BLaER1 (cell line): ENCODE measurements at regions not wholly inside any gene's neighbourhood (a gene's known extent, or its start where the extent isn't known, plus 50 kb on each side); places are given as distances from the start of the nearest gene placed in this dataset.

Experiments used
- H3K27ac ChIP-seq: shearing (Covaris generic); formaldehyde crosslinking; 2 replicates; pipeline ENCODE4 v1.8.1; 2022
- H3K27me3 ChIP-seq: shearing (Covaris generic); formaldehyde crosslinking; 2 replicates; pipeline ENCODE4 v1.8.1; 2022
- H3K36me3 ChIP-seq: shearing (Covaris generic); formaldehyde crosslinking; 2 replicates; pipeline ENCODE4 v1.8.1; 2022
- H3K4me1 ChIP-seq: shearing (Covaris generic); formaldehyde crosslinking; 2 replicates; pipeline ENCODE4 v1.8.1; 2022
- H3K4me2 ChIP-seq: shearing (Covaris generic); formaldehyde crosslinking; 2 replicates; pipeline ENCODE4 v1.8.1; 2022
- H3K4me3 ChIP-seq: shearing (Covaris generic); formaldehyde crosslinking; 2 replicates; pipeline ENCODE4 v1.8.1; 2022
- H3K9ac ChIP-seq: shearing (Covaris generic); formaldehyde crosslinking; 2 replicates; pipeline ENCODE4 v1.8.1; 2022
- H3K9me3 ChIP-seq: shearing (Covaris generic); formaldehyde crosslinking; 2 replicates; pipeline ENCODE4 v1.8.1; 2022
- H4K20me1 ChIP-seq: shearing (Covaris generic); formaldehyde crosslinking; 2 replicates; pipeline ENCODE4 v1.8.1; 2022
- Cebpa-rat ChIP-seq: shearing (Covaris generic); IDR thresholded peaks from 2 replicates; pipeline ENCODE4 v1.8.1; 2022

GRCh38 chr5:20230010-20230409 lies 242.0 kb upstream of the CDH18 start:
- H3K9me3 ChIP-seq, result no peaks in the 10 kb centered on the region
- H3K27ac ChIP-seq, result no peak overlapping the region
- H3K4me1 ChIP-seq, result no peaks in the 10 kb centered on the region
- H3K9ac ChIP-seq, result no peak overlapping the region
- H3K27me3 ChIP-seq, result no peaks in the 10 kb centered on the region
- no peak for TF ChIP-seq Cebpa-rat
- H3K4me3 ChIP-seq, result no peak overlapping the region
- H4K20me1 ChIP-seq, result no peaks in the 10 kb centered on the region
- H3K36me3 ChIP-seq, result no peaks in the 10 kb centered on the region
- H3K4me2 ChIP-seq, result no peak overlapping the region

- no peak for TF ChIP-seq Cebpa-rat
- Histone ChIP-seq H3K27me3 (no peaks in the 10 kb centered on the region), H3K4me3 (no peak overlapping the region), H4K20me1 (no peaks in the 10 kb centered on the region), H3K36me3 (no peaks in the 10 kb centered on the region), H3K27ac (no peak overlapping the region), H3K4me1 (no peaks in the 10 kb centered on the region), H3K4me2 (no peak overlapping the region), H3K9ac (no peak overlapping the region), H3K9me3 (no peaks in the 10 kb centered on the region)
Measured at GRCh38 chr5:20229303-20230005, 241.5 kb upstream of the CDH18 start.

- TF ChIP-seq Cebpa-rat, result no peak
- Histone ChIP-seq H3K9ac (no peak overlapping the region), H3K27me3 (no peaks in the 10 kb centered on the region), H3K4me3 (no peak overlapping the region), H3K36me3 (no peaks in the 10 kb centered on the region), H3K27ac (no peak overlapping the region), H3K4me2 (no peak overlapping the region), H3K9me3 (no peaks in the 10 kb centered on the region), H3K4me1 (no peaks in the 10 kb centered on the region), H4K20me1 (no peaks in the 10 kb centered on the region)
Measured at GRCh38 chr5:20224966-20225365, 237.0 kb upstream of the CDH18 start.

GRCh38 chr5:20224046-20224445 lies 236.0 kb upstream of the CDH18 start:
- no peak for TF ChIP-seq Cebpa-rat
- no peak overlapping the region for H3K4me2 ChIP-seq

GRCh38 chr5:20223451-20223850 lies 235.5 kb upstream of the CDH18 start:
- H3K27ac ChIP-seq, result no peak overlapping the region
- no peaks in the 10 kb centered on the region for H3K36me3 ChIP-seq
- H3K4me2 ChIP-seq, result no peak overlapping the region
- no peak for TF ChIP-seq Cebpa-rat
- H4K20me1 ChIP-seq, result no peaks in the 10 kb centered on the region
- H3K4me3 ChIP-seq, result no peak overlapping the region
- no peaks in the 10 kb centered on the region for H3K27me3 ChIP-seq
- H3K4me1 ChIP-seq, result no peaks in the 10 kb centered on the region
- no peaks in the 10 kb centered on the region for H3K9me3 ChIP-seq
- H3K9ac ChIP-seq, result no peak overlapping the region

More at GRCh38 chr5:20224046-20224445, 236.0 kb upstream of the CDH18 start:
- Histone ChIP-seq H4K20me1 (no peaks in the 10 kb centered on the region), H3K27ac (no peak overlapping the region), H3K27me3 (no peaks in the 10 kb centered on the region), H3K9me3 (no peaks in the 10 kb centered on the region), H3K9ac (no peak overlapping the region), H3K4me3 (no peak overlapping the region), H3K36me3 (no peaks in the 10 kb centered on the region), H3K4me1 (no peaks in the 10 kb centered on the region)

- H3K4me3 ChIP-seq, result no peak overlapping the region
- no peaks in the 10 kb centered on the region for H3K4me1 ChIP-seq
- no peak overlapping the region for H3K27ac ChIP-seq
- no peak for TF ChIP-seq Cebpa-rat
- H3K4me2 ChIP-seq, result no peak overlapping the region
- H3K9ac ChIP-seq, result no peak overlapping the region
- no peaks in the 10 kb centered on the region for H3K9me3 ChIP-seq
- H3K27me3 ChIP-seq, result no peaks in the 10 kb centered on the region
- no peaks in the 10 kb centered on the region for H3K36me3 ChIP-seq
- H4K20me1 ChIP-seq, result no peaks in the 10 kb centered on the region
Measured at GRCh38 chr5:20215257-20215656, 227.3 kb upstream of the CDH18 start.

- H3K9me3 ChIP-seq, result no peaks in the 10 kb centered on the region
- no peaks in the 10 kb centered on the region for H3K4me1 ChIP-seq
- no peak overlapping the region for H3K4me3 ChIP-seq
- TF ChIP-seq Cebpa-rat, result no peak
- H3K9ac ChIP-seq, result no peak overlapping the region
- H4K20me1 ChIP-seq, result no peaks in the 10 kb centered on the region
- H3K27ac ChIP-seq, result no peak overlapping the region
- no peak overlapping the region for H3K4me2 ChIP-seq
- H3K36me3 ChIP-seq, result no peaks in the 10 kb centered on the region
- H3K27me3 ChIP-seq, result no peaks in the 10 kb centered on the region
Measured at GRCh38 chr5:20213803-20214202, 225.8 kb upstream of the CDH18 start.

GRCh38 chr5:20212701-20213100 lies 224.7 kb upstream of the CDH18 start:
- no peaks in the 10 kb centered on the region for H3K4me1 ChIP-seq
- no peaks in the 10 kb centered on the region for H4K20me1 ChIP-seq
- H3K4me2 ChIP-seq, result no peak overlapping the region
- H3K9me3 ChIP-seq, result no peaks in the 10 kb centered on the region
- no peaks in the 10 kb centered on the region for H3K27me3 ChIP-seq
- H3K4me3 ChIP-seq, result no peak overlapping the region
- no peak overlapping the region for H3K9ac ChIP-seq
- H3K27ac ChIP-seq, result no peak overlapping the region
- no peaks in the 10 kb centered on the region for H3K36me3 ChIP-seq
- TF ChIP-seq Cebpa-rat, result no peak

GRCh38 chr5:20166456-20166855 lies 178.5 kb upstream of the CDH18 start:
- H3K4me1 ChIP-seq, result no peaks in the 10 kb centered on the region
- no peak overlapping the region for H3K4me2 ChIP-seq
- no peak for TF ChIP-seq Cebpa-rat
- no peaks in the 10 kb centered on the region for H3K36me3 ChIP-seq
- H3K9me3 ChIP-seq, result no peaks in the 10 kb centered on the region
- no peak overlapping the region for H3K4me3 ChIP-seq
- no peaks in the 10 kb centered on the region for H4K20me1 ChIP-seq
- no peaks in the 10 kb centered on the region for H3K27me3 ChIP-seq
- no peak overlapping the region for H3K27ac ChIP-seq
- no peak overlapping the region for H3K9ac ChIP-seq

- H3K36me3 ChIP-seq, result no peaks in the 10 kb centered on the region
- no peak overlapping the region for H3K4me3 ChIP-seq
- H3K9ac ChIP-seq, result no peak overlapping the region
- H3K4me2 ChIP-seq, result no peak overlapping the region
- H4K20me1 ChIP-seq, result no peaks in the 10 kb centered on the region
- H3K4me1 ChIP-seq, result no peaks in the 10 kb centered on the region
- H3K27ac ChIP-seq, result no peak overlapping the region
- H3K27me3 ChIP-seq, result no peaks in the 10 kb centered on the region
- TF ChIP-seq Cebpa-rat, result no peak
- no peaks in the 10 kb centered on the region for H3K9me3 ChIP-seq
Measured at GRCh38 chr5:20158006-20158405, 170.0 kb upstream of the CDH18 start.

- TF ChIP-seq Cebpa-rat, result no peak
- Histone ChIP-seq H3K4me3 (no peak overlapping the region), H3K27ac (no peak overlapping the region), H3K4me1 (no peaks in the 10 kb centered on the region), H3K4me2 (no peak overlapping the region), H3K36me3 (no peaks in the 10 kb centered on the region), H3K27me3 (no peaks in the 10 kb centered on the region), H3K9ac (no peak overlapping the region), H3K9me3 (no peaks in the 10 kb centered on the region), H4K20me1 (no peaks in the 10 kb centered on the region)
Measured at GRCh38 chr5:20157089-20157488, 169.1 kb upstream of the CDH18 start.
